CD4-positive, alpha-beta T cell treated with Interleukin-17A for 1 hour (primary cell): ENCODE measurements at regions not wholly inside any gene's neighbourhood (a gene's known extent, or its start where the extent isn't known, plus 50 kb on each side); places are given as distances from the start of the nearest gene placed in this dataset.
"Not testable (repeated sequence)": the region's sequence is repeated elsewhere in the genome, so short reads cannot be mapped to it uniquely, and the experiment has no call there.

Source experiments
- DNase-seq: peaks from one replicate; pipeline ENCODE4 v3.0.0-alpha.2; 2020

DNA sequence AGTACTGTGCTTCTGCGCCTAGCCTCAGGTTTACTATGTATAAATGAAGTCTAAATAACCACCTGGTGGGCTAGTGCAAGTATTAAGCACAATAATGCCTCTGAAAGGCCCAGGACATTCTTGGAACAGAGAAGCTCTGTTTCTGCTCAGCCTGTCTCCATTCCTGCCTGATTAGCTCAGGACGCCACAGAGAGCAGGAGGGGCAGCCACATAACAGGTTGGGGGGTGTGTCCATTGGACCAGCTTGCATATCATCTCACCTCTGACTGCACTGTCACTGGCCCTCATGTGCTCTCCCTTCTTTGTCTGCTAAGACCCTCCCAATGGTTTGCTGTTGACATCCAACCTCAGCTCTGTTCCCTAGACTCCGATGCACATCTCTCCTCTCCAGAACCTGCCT lies 52.8 kb upstream of the IKZF1 start:
- no peak for DNase-seq

GRCh38 chr7:50246551-50246950 lies 58.0 kb upstream of the IKZF1 start:
- no peak for DNase-seq

- not testable (repeated sequence) for DNase-seq
These were observed 62.4 kb upstream of the IKZF1 start for GRCh38 chr7:50242111-50242510.

DNA sequence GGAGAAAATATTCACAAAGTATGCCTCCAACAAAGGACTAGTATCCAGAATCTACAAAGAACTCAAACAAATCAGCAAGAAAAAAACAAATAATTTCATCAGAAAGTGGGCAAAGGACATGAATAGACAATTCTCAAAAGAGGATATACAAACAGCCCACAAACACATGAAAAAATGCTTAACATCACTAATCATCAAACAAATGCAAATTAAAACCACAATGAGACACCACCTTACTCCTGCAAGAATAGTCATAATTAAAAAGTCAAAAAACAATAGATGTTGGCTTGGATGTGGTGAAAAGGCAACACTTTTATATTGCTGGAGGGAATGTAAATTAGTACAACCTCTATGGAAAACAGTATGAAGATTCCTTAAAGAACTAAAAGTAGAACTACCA lies 63.8 kb upstream of the IKZF1 start:
- peak; percentile 22 for DNase-seq

- DNase-seq, result peak; percentile 37
These were observed 74.6 kb upstream of the IKZF1 start for GRCh38 chr7:50229964-50230363.

- DNase-seq, result no peak
These were observed 76.4 kb upstream of the IKZF1 start for GRCh38 chr7:50228148-50228547.

DNA sequence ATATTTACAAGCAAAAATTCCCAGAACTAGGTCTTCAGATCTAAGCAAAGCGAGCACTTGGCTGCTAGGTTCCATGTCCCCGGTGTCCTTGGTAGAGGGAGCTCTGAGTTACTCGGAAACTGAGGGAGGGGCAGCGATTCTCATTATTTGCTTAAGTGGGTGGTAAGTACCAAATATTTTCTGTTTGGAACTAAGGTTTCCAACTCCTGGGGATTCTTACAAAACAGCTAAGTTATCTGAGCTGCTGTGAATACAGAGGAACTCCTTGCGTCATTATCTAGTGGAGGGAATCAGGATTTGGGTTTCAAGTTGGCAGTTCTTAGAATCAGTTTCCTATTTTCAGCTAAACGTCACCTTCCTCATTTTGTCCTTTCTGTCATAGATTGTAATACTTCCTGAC lies 76.8 kb upstream of the IKZF1 start:
- peak; percentile 19 for DNase-seq

GRCh38 chr7:50226669-50227068 lies 77.8 kb upstream of the IKZF1 start:
- no peak for DNase-seq

- no peak for DNase-seq
These were observed 78.4 kb upstream of the IKZF1 start for GRCh38 chr7:50226145-50226544.

GRCh38 chr7:50221433-50221832 lies 83.1 kb upstream of the IKZF1 start:
- DNase-seq, result no peak

DNA sequence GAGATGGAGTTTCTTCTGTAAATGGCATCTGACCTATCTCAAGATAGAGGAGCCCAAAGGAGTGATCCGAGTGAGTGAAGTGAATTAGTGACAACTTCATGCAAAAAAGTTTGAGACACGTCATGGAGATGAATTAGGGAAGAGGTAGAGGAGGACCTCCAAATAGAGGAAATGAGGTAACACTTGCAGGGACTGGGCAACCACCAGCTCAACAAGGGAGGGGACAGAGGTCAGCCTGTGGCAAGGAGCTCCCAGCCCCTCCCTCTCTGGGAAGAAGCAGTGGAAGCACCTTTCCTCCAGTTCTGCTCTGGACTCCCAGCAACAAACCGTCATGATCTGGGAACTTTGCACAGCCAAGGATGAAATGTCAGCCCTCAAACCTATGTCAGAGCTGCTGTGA lies 83.5 kb upstream of the IKZF1 start:
- no peak for DNase-seq

DNA sequence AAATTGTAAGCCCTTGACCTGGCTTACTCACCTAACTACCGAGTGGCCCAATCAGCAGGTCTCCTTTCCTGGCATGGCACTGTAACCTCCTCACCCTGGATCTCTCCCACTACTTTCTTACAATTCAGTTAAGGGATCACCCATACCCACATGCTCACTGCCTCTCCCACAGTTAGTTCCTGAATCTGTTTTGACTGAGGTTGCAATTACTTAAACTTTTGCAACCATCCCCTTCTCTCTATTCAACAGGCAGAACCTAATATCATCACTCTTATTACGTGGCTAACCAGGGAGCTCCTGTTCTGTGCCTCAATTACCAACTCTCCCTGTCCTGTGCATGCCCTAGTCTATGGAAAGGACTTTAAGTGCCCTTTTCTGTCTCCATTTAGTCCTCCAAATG lies 84.2 kb upstream of the IKZF1 start:
- DNase-seq, result no peak

DNA sequence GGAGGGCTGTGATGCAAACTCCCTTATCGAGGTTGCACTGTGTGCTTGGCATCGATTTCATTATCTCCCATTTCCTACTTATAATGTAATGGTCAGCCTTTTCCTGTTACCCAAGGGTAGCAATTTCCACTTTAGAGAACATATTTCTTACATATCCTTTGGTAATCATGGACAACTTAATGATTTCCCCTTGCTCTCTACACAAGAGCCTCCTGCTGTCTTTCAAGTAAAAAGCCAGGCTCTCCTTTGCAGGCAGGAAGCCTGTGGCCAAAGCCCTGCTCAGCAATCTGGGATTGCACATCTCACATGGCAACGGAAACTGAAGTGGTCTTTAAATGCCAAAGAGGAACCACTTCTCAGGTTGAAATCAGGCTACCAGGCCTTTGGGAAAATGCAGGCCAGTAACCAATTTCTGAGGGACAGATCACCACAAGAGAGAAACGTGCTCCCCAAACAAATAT lies 86.7 kb upstream of the IKZF1 start:
- no peak for DNase-seq

- no peak for DNase-seq
These were observed 87.1 kb upstream of the IKZF1 start for GRCh38 chr7:50217401-50217800.

GRCh38 chr7:50216626-50217025 lies 87.9 kb upstream of the IKZF1 start:
- DNase-seq, result no peak

GRCh38 chr7:50214771-50215170 lies 89.7 kb upstream of the IKZF1 start:
- no peak for DNase-seq

GRCh38 chr7:50214126-50214670 lies 90.3 kb upstream of the IKZF1 start:
- DNase-seq, result no peak

GRCh38 chr7:50213622-50214017 lies 90.9 kb upstream of the IKZF1 start:
- no peak for DNase-seq

DNA sequence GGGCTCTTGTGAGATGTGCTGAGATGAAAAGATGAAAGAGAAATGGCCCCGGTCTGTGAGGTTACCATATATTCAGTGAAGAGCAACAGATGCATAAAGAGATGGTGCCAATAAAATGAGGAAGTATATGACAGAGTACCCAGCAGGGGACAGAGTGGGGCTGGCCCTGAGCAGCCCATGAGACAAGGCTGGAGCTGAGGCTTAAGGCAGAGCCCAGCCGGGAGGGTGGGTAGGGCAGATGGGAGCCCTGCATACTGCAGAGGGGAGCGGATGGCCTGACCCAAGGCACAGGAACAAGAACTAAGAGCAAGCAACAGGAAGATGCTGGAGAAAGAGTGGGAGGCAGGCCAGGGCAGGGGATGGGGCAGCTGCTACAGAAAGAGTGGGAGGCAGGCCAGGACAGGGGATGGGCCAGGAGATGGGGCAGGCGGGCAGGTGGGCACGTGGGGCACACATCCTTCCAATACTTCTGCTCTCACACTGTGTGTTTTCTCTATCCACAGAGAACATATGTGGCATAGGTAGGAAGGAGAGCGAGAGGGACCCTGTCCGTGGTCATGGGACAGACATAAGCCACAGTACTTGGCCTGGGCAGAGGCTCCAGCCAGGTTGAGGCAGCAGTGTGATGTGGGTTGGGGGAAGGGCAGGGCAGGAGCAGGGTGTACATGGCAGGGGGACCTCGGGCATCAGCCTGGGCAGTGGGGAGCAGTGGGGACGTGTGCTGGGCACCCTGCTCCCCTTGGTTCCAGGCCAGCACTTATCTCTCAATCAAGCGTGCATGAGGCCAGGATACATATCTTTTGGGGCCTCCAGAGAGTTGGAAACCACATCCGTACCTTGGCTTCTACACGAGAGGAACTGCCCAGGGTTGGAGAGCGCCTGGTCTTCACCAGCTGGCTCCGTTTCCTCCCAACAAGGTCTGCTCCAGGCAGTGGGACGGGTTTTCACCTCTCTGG lies 91.6 kb upstream of the IKZF1 start:
- peak; percentile 34 for DNase-seq

GRCh38 chr7:50212016-50212325 lies 92.5 kb upstream of the IKZF1 start:
- no peak for DNase-seq

GRCh38 chr7:50211130-50212015 lies 93.1 kb upstream of the IKZF1 start:
- no peak for DNase-seq

- DNase-seq, result no peak
These were observed 93.8 kb upstream of the IKZF1 start for GRCh38 chr7:50210706-50211115.

GRCh38 chr7:50209461-50210135 lies 94.9 kb upstream of the IKZF1 start:
- peak; percentile 14 for DNase-seq
